NOMO-1 treated with dmso at 0.1 percent for 144 hours (cell line): ENCODE measurements at regions not wholly inside any gene's neighbourhood (a gene's known extent, or its start where the extent isn't known, plus 50 kb on each side); places are given as distances from the start of the nearest gene placed in this dataset.

ENCODE experiments used
- DNase-seq: peaks from one replicate; lab custom pipeline; 2025; ENCODE audit not compliant: unreplicated experiment; lab: John Stamatoyannopoulos, UW

- no peak for DNase-seq
Observed at GRCh38 chr2:12080360-12080759, 333.9 kb downstream of the LPIN1 start.

- DNase-seq = no peak
Observed at GRCh38 chr2:12081481-12082210, 335.2 kb downstream of the LPIN1 start.

- DNase-seq = no peak
Observed at GRCh38 chr2:12083081-12083581, 336.7 kb downstream of the LPIN1 start.

GRCh38 chr2:12083713-12084419 is 337.4 kb downstream of the LPIN1 start:
- DNase-seq = no peak

GRCh38 chr2:12087175-12087574 is 340.7 kb downstream of the LPIN1 start:
- DNase-seq = no peak

- DNase-seq = no peak
Observed at GRCh38 chr2:12087671-12088380, 341.4 kb downstream of the LPIN1 start.

GRCh38 chr2:12089001-12089400 is 342.6 kb downstream of the LPIN1 start:
- no peak for DNase-seq

- DNase-seq = no peak
Observed at GRCh38 chr2:12089496-12089895, 343.1 kb downstream of the LPIN1 start.

- DNase-seq = no peak
Observed at GRCh38 chr2:12090072-12090471, 343.6 kb downstream of the LPIN1 start.

- no peak for DNase-seq
Observed at GRCh38 chr2:12090590-12090989, 344.2 kb downstream of the LPIN1 start.

GRCh38 chr2:12091201-12091806 is 344.9 kb downstream of the LPIN1 start:
- DNase-seq = no peak

- no peak for DNase-seq
Observed at GRCh38 chr2:12094134-12094533, 347.7 kb downstream of the LPIN1 start.

GRCh38 chr2:12096051-12096787 is 349.8 kb downstream of the LPIN1 start:
- DNase-seq = no peak

GRCh38 chr2:12096788-12097449 is 350.5 kb downstream of the LPIN1 start:
- no peak for DNase-seq

GRCh38 chr2:12097859-12098258 is 351.4 kb downstream of the LPIN1 start:
- DNase-seq = no peak

- no peak for DNase-seq
Observed at GRCh38 chr2:12099374-12099773, 352.9 kb downstream of the LPIN1 start.

GRCh38 chr2:12102679-12103078 is 356.2 kb downstream of the LPIN1 start:
- DNase-seq = no peak

- DNase-seq = no peak
Observed at GRCh38 chr2:12105180-12105579, 358.7 kb downstream of the LPIN1 start.

- no peak for DNase-seq
Observed at GRCh38 chr2:12106440-12107080, 360.1 kb downstream of the LPIN1 start.

GRCh38 chr2:12107321-12107720 is 360.9 kb downstream of the LPIN1 start:
- DNase-seq = no peak
